Glomerular visceral epithelial cell (primary cell): ENCODE measurements at regions not wholly inside any gene's neighbourhood (a gene's known extent, or its start where the extent isn't known, plus 50 kb on each side); places are given as distances from the start of the nearest gene placed in this dataset.
"Not testable (repeated sequence)": the region's sequence is repeated elsewhere in the genome, so short reads cannot be mapped to it uniquely, and the experiment has no call there.

Experiments used
- DNase-seq: peaks from one replicate; pipeline ENCODE4 v3.0.0-alpha.2; 2016; ENCODE audit errors: extremely low spot score

DNA sequence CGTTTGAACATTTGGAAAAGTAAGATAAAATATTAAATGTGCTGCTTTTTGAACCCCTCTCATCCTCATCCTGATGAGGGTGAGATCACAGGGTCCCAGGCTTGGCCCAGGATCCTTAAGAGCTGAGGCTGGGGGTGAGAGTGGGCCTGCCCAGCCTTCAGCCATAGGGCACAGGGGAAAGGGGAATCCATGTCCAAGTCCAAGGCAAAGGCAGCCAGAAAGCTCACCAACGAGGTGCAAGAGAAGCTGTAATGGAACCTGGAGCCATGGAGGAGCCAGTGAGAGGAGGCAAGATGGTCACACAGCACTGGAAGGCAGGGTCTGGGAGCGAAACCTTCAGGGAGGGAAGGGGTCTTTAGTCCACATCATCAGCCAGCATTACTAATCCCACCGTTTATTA, 191.9 kb downstream of the RRAGC start:
- no peak for DNase-seq

DNA sequence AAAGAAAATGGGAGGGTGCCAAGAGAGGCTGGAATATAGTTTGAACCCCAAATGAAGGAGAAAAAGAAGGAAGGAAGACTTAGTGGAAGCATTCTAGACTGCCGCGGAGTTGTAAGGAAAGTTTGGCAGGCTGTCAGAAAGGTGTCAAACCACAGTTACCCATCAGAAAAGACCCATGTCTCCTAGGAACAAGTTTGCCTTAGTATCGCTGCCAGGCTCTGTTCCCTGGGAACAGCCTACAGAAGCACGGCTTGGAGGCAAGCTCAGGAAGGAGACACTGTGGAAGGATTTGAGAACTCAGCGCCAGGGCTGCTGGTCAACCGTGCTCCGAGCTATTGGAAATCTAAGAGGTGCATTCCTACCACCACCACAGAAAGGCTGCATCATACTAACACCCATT, 197.4 kb downstream of the RRAGC start:
- DNase-seq, result no peak

DNA sequence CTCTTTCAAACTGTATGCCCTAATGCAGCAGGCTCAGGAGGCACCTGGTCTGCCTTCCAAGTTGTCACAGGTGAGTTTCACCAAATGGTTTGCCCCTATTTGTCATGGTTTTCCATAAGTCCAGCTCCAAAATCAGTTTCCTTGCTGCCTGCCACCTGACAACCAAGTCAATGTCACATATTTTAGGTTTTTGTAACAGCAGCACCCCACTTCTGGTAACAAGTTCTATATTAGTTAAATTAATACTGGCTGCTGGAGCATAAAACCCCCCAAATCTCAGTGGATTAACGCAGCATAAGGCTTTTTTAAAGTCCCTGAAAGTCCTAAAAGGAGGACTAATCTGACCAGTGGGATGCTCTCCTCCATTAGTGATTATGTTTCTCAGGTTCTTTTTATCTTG, 200.7 kb downstream of the RRAGC start:
- no peak for DNase-seq

GRCh38 chr1:38657873-38658272, 201.7 kb downstream of the RRAGC start:
- DNase-seq, result no peak

GRCh38 chr1:38657207-38657840, 202.2 kb downstream of the RRAGC start:
- no peak for DNase-seq

DNA sequence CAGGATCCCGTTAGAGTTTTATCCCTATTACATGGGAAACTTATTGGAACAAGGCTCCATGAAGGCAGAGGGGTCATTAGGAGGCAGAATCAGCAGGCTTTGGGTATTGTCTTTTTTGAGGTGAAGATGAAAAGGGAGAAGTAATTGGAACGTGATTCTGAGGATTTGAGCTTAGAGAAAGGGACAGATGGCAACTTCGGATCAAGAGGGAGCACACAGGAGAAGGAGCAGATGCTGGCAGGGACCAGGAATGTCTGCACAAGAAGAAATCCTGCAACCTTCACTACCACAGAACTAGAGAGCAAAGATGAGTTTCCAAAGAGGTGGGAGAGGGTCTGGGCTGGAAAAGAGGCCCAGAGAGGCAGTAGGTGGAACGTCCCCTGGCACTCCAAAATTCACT, 202.8 kb downstream of the RRAGC start:
- no peak for DNase-seq

DNA sequence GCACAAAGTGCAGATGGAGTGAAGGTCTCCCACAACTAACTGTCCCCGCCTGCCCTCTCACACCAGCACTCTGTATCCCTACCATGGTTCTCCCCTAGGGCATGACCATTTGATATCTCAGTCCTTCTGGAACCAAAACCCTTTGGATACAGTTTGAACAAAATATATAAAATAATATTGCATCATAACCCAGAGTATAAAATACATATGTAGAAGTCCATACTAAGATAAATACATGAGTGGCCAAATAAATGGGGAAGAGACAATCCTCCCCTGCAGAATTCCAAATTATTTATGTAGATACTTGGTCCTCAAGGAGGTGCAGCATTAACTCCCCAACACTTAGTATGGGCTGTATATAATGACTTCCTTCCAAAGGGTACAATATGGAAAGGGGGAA, 207.4 kb downstream of the RRAGC start:
- no peak for DNase-seq

- DNase-seq, result no peak
Measured at GRCh38 chr1:38651669-38652068, 207.9 kb downstream of the RRAGC start.

DNA sequence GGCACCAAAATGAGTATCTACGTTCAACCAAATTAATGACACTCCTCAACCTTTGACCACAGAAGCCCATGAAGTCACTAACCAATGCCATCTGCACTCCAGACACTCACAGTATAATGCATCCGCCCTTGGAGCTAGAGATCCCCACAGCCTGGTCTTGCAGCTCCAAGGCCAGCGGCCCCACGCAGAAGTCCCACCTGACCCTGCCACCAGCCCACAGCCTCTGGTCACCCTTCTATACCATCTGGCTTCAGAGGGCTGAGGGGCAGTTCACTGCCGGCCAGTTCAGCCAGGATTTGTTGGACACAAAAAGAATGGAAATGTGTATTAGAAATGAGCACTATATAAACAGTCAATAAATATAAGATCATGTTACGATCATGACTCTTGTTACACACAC, 211.2 kb downstream of the RRAGC start:
- no peak for DNase-seq

DNA sequence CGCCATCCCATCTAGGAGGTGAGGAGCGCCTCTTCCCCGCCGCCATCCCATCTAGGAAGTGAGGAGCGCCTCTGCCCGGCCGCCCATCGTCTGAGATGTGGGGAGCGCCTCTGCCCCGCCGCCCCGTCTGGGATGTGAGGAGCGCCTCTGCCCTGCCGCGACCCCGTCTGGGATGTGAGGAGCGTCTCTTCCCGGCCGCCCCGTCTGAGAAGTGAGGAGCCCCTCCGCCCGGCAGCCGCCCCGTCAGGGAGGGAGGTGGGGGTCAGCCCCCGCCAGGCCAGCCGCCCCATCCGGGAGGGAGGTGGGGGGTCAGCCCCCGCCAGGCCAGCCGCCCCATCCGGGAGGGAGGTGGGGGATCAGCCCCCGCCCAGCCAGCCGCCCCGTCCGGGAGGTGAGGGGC, 212.2 kb downstream of the RRAGC start:
- not testable (repeated sequence) for DNase-seq

GRCh38 chr1:38644092-38644491, 215.5 kb downstream of the RRAGC start:
- no peak for DNase-seq

GRCh38 chr1:38641661-38642060, 217.9 kb downstream of the RRAGC start:
- no peak for DNase-seq

GRCh38 chr1:38640371-38640770, 219.2 kb downstream of the RRAGC start:
- no peak for DNase-seq

GRCh38 chr1:38628241-38628640, 231.3 kb downstream of the RRAGC start:
- no peak for DNase-seq

DNA sequence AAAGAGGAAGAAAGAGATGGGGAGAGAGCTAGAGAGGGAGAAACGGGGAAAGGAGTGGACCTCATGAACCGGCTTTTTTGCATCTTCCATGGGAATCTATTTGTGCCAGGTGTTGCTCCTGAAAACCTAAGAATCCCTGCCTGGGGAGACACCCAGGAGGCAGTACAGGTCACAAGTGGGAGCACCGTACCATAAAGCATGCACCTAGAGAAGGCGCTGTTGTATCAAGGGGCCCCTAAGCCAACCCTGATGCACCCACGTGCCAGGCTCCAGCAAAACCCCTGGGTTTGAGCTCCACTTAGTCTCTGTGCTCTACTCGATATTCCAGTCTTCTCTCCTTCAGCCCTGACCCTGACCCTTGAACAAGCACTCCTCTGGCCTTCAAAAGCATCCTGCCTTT, 233.6 kb downstream of the RRAGC start:
- no peak for DNase-seq

GRCh38 chr1:38624336-38625039, 235.1 kb downstream of the RRAGC start:
- DNase-seq, result no peak

DNA sequence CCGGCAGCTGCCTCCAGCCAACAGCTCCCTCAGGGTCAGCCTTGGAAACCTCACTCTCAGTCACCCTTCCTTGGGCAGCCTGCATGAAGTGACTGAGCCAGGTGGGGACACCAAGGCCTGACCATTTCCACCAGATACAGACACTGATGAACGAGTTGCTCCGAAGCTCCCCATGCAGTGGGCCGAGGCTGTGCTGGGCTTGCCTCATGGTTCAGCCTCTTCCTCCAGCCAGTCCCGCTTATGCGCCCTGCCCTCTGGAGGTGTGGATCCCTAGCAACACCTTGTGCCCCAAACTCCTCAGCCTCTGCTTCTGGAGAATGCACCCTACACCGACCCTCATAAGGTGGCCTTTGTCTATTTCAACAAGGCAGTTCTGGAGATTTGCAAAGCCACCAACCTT, 236.0 kb downstream of the RRAGC start:
- DNase-seq, result no peak

- DNase-seq, result no peak
Measured at GRCh38 chr1:38622197-38622596, 237.4 kb downstream of the RRAGC start.

DNA sequence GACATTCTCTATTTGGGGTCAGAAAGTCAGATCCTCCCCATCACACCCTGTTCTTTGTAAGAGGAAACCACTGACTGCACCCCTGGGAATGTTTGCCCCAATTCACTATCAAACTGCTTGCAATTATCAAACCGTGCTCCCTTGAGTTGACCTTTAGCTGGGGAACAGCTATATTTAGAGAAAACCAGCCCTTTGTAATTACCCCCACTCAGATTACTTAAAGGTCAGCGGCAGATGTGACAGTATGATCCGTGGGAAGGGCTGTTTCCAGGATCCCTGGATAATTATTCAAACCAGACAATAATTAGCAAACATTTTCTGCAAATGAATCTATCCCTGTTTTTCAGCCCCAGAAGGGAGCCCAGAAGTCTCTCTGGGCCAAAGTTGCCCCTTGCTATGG, 242.7 kb downstream of the RRAGC start:
- DNase-seq, result no peak

DNA sequence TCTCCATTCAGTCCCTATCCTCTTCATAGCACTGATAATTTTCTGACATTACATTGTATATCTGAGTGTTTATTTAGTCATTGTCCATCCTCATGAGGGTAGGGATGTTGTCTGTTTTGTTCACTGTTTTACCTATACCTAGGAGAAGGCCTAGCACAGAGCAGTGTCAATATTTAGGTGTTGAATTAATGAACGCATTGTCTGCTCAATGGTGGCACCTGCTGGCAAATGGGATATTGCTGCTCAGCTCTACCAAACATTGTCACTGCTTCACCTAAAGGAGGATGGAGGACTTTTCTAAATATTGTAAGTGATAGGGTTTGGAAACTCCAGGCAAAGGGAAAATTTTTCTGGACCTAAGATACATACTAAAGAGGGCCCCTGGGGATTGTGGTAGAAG, 243.9 kb downstream of the RRAGC start:
- no peak for DNase-seq

GRCh38 chr1:38614861-38615260, 244.7 kb downstream of the RRAGC start:
- no peak for DNase-seq

GRCh38 chr1:38613996-38614395, 245.6 kb downstream of the RRAGC start:
- DNase-seq, result no peak

GRCh38 chr1:38612951-38613350, 246.6 kb downstream of the RRAGC start:
- DNase-seq, result no peak

DNA sequence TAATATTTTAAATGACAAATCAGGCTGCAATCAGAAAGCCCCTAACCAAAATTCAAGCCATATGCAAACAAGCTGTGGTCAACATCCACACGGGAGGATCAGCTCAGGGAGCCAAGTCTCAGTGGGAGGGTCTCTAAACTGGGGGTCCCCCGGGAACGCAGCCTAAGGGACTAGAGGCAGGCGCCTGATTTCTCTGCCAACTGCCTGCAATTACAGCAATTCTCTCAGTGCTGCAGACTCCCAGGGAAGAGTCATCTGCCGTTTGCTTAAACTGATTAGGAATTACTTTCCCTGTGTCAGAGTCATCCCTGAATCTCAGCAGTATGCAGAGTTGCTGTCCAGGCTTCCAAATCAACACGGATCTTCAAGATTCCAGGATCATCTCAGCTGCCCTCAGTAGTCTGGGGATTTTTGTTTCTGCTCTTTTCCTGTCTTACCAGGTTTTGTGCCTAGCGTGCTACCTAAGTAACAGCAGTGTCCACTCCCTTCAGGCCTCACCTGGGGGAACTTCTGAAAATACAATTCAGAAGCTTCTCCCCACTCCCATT, 247.8 kb downstream of the RRAGC start:
- no peak for DNase-seq
